Stimulated activated naive B cell treated with anti-CD40 and anti-IgM and Interleukin-4, amounts not matched to agents 10 μg/mL and 1 μg/mL and 100 μg/mL, for 72 hours (primary cell): ENCODE measurements at regions not wholly inside any gene's neighbourhood (a gene's known extent, or its start where the extent isn't known, plus 50 kb on each side); places are given as distances from the start of the nearest gene placed in this dataset.
"Not testable (repeated sequence)": the region's sequence is repeated elsewhere in the genome, so short reads cannot be mapped to it uniquely, and the experiment has no call there.

Source experiments
- ATAC-seq, 2 donors: fragments of 150-1000 bp; cut with Tn5 transposase; replicated peaks; 2 replicates each; pipeline ENCODE4 v1.10.0; 2021; ENCODE audit warnings: moderate library complexity in 1 of 2
- DNase-seq: peaks from one replicate; pipeline ENCODE4 v3.0.0; 2021
- H3K27ac Mint-ChIP-seq: one replicate; pipeline ENCODE4 v1.8.0; 2022; ENCODE audit warnings: mild to moderate bottlenecking, mixed read lengths
- H3K27me3 Mint-ChIP-seq, 2 donors: one replicate each; pipeline ENCODE4 v1.8.0; 2022; ENCODE audit warnings: mixed read lengths in 2 of 2
- H3K36me3 Mint-ChIP-seq, 2 donors: one replicate each; pipeline ENCODE4 v1.8.0; 2022; ENCODE audit warnings: mixed read lengths in 2 of 2, mild to moderate bottlenecking in 1 of 2
- H3K4me1 Mint-ChIP-seq, 2 donors: one replicate each; pipeline ENCODE4 v1.8.0; 2022; ENCODE audit warnings: mixed read lengths in 2 of 2, mild to moderate bottlenecking in 1 of 2
- H3K4me3 Mint-ChIP-seq, 2 donors: one replicate each; pipeline ENCODE4 v1.8.0; 2022; ENCODE audit warnings: mild to moderate bottlenecking in 2 of 2, mixed read lengths in 2 of 2, moderate library complexity in 1 of 2
- H3K9me3 Mint-ChIP-seq, 2 donors: one replicate each; pipeline ENCODE4 v1.8.0; 2022; ENCODE audit warnings: mixed read lengths in 2 of 2, mild to moderate bottlenecking in 1 of 2

DNA sequence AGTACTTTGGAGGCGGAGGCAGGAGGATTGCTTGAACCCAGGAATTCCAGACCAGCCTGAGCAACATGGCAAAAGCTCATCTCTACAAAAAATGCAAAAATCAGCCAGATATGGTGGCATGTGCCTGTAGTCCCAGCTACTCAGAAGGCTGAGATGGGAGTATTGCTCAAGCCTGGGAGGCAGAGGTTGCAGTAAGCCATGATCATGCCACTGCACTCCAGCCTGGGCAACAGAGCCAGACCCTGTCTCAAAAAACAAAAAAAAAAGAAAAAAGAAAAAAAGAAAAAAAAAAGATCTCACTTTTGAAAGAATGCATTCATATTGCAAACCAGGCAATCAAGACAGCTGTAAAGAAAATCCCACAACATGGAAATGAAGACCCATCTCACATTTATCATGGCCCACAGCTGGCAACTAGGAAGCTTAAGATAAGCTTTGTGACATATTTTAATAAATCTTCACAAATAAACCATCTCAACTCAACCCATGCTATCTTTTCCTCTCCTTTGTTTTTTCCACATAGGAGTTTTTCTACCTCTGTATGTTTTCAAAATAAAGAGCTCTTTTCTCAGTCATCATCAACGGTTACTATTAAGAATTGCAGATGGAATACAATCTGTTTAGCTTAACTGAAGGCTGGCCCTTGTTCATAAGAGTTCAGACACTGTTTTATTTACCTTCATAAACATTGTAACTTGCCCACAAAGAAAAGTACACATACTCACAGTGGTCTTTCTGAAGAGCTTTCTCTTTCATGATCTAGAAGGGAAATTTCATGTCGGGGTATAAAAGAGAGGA, 137.0 kb downstream of the MREG start:
- ATAC-seq: no peak
- Mint-ChIP-seq H3K27ac (no peak overlapping the region), H3K27me3 (peaks cover 14 to 19% of the 10 kb centered on the region in 2 donors), H3K4me3 (no peak overlapping the region), H3K36me3 (no peaks in the 10 kb centered on the region), H3K4me1 (no peaks in the 10 kb centered on the region), H3K9me3 (peaks cover 0 to 3% of the 10 kb centered on the region in 2 donors)
- no peak for DNase-seq

GRCh38 chr2:215874418-215874817, 138.9 kb downstream of the MREG start:
- H3K27me3 Mint-ChIP-seq: peaks cover 13 to 19% of the 10 kb centered on the region in 2 donors
- no peak overlapping the region for H3K4me3 Mint-ChIP-seq
- H3K36me3 Mint-ChIP-seq: no peaks in the 10 kb centered on the region
- ATAC-seq (no peak), DNase-seq (no peak)
- H3K4me1 Mint-ChIP-seq: no peaks in the 10 kb centered on the region
- H3K27ac Mint-ChIP-seq: no peak overlapping the region
- peaks cover 0 to 3% of the 10 kb centered on the region in 2 donors for H3K9me3 Mint-ChIP-seq

DNA sequence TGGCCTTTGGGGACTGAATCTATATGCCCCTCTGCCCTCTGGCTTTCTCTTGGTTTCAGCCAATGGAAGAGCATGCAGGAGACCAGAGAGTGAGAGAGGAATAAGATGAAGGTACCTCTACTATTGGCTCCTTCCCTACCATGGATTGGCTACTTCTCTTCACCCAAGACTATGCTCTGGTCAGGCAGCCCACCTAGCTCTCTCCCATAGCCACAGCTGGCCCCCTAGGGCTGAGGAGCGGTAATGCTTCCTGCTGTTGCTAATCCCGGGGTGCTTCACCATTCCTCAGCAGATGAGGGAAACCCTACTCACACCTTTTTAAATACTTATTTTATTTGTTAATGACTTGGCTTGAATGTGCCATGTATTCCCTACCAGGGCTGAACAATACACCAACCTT, 142.4 kb downstream of the MREG start:
- Mint-ChIP-seq H3K9me3 (no peaks in the 10 kb centered on the region), H3K4me1 (no peaks in the 10 kb centered on the region), H3K27me3 (peaks cover 15 to 19% of the 10 kb centered on the region in 2 donors), H3K4me3 (no peak overlapping the region), H3K27ac (no peak overlapping the region), H3K36me3 (no peaks in the 10 kb centered on the region)
- ATAC-seq (peak in 1 of 2 donors; percentile 31), DNase-seq (no peak)

DNA sequence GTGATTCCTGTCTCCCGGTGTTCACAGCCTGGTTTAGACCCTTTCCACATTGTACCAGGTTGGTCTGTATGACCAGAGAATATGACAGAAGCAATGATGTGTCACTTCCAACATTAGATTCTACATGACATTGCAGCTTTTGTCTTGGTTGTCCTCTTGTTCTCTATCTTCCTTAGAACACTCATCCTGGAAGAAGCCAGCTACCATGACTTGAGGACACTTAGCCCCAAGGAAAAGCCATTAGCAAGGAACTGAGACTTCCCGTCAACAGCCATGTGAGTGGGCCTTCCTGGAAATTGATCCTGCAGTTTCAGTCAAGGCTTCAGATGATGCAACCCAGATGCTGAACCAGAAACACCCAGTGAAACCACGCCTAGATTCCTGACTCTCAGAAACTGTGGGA, 143.3 kb downstream of the MREG start:
- Mint-ChIP-seq H3K36me3 (no peaks in the 10 kb centered on the region), H3K9me3 (no peaks in the 10 kb centered on the region), H3K4me3 (no peak overlapping the region), H3K4me1 (no peaks in the 10 kb centered on the region), H3K27me3 (peaks cover 14 to 18% of the 10 kb centered on the region in 2 donors), H3K27ac (no peak overlapping the region)
- ATAC-seq (no peak), DNase-seq (no peak)

DNA sequence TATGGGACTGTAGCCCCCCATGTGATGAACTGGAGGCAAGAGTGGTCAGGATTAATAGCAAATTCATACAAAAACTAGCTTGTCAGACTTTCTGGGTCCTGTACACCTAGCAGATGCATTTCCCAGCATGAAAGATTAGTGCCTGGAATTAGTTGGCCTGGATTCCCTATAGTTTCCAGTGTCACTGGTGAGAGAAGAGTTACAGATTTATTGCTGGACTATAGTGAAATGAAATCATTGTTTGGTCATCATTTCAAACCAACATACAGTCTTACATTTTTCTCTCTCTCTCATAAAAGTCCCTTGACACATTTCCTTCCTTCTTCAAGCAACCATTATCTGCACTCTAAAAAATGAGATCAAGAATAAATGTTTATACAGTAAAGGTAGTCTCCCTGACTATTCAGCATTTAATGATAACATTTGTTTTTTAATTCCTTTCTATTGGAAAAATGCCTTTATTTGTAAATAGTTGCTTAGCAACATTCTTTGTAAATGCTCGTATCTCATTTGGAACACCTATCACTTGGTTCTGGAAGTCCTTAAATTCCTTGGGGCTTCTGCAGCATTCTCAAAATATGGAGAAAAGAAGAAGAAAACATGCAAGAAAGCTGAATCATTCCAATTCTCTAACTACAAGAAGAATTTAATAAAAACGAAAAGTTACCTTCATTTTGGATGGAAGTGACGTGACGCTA, 144.4 kb downstream of the MREG start:
- H3K4me3 Mint-ChIP-seq: no peak overlapping the region
- DNase-seq: no peak
- H3K36me3 Mint-ChIP-seq: no peaks in the 10 kb centered on the region
- ATAC-seq: no peak
- no peak overlapping the region for H3K27ac Mint-ChIP-seq
- H3K9me3 Mint-ChIP-seq: no peaks in the 10 kb centered on the region
- peaks cover 18 to 22% of the 10 kb centered on the region in 2 donors for H3K27me3 Mint-ChIP-seq
- H3K4me1 Mint-ChIP-seq: no peaks in the 10 kb centered on the region

DNA sequence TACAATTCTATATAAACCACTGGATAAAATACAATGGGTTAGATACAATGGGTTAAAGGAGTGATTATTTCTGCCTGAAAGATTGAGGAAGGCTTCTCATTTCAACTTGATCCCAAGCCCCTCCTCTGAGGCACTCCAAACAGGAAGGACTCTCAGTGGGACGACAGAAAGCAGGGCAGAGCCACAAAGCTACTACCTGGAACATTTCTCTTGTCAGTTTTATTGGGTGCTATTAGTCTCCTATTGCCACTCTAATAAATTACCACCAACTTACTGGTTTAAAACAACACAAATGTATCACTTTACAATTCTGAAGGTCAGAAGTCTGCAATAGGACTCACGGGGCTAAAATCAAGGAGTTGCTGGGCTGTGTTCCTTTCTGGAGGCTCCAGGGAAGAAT, 146.7 kb downstream of the MREG start:
- Mint-ChIP-seq H3K9me3 (no peaks in the 10 kb centered on the region), H3K27ac (no peak overlapping the region), H3K36me3 (no peaks in the 10 kb centered on the region), H3K27me3 (peaks cover 14 to 16% of the 10 kb centered on the region in 2 donors), H3K4me3 (no peak overlapping the region), H3K4me1 (no peaks in the 10 kb centered on the region)
- no peak for DNase-seq
- no peak for ATAC-seq

DNA sequence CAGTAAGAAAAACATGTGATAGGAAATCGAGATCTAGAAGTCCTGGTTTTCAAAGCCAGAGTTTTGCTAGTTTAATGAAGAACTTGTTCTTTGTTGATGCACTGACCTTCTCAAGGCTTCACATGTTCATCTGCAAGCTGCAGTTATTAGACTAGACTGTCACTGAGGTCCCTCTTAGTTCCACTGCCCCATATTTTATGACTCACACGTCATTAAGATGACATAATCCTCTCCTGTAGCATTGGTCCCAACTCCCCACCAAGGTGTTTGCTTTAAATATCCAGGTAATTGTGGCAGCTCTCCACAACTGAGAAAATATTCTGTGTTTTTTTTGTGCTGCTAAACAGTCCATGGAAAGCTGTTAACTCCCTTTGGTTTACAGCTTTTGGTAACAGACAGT, 149.7 kb downstream of the MREG start:
- Mint-ChIP-seq H3K27ac (no peak overlapping the region), H3K27me3 (peaks cover 15 to 22% of the 10 kb centered on the region in 2 donors), H3K9me3 (no peaks in the 10 kb centered on the region), H3K4me3 (no peak overlapping the region), H3K36me3 (no peaks in the 10 kb centered on the region), H3K4me1 (no peaks in the 10 kb centered on the region)
- no peak for ATAC-seq
- no peak for DNase-seq

DNA sequence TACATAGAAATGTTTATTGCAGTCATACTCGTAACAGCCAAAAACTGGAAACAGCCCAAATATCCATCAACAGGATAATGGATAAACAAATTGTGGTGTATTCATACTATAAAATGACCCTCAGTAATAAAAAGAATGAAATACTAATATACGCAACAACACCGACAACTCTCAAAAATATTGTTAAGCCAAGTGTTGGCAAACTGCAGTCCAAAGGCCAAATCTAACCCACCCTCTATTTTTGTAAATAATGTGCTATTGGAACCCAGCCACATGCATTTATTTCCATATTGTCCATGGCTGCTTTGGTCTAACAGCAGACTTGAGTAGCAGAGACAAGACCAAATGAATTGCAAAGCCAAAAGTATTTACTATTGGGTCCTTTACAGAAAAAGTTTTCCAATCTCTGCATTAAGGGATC, 151.0 kb downstream of the MREG start:
- H3K27me3 Mint-ChIP-seq: peaks cover 14 to 22% of the 10 kb centered on the region in 2 donors
- no peaks in the 10 kb centered on the region for H3K36me3 Mint-ChIP-seq
- no peak overlapping the region for H3K27ac Mint-ChIP-seq
- no peaks in the 10 kb centered on the region for H3K4me1 Mint-ChIP-seq
- H3K9me3 Mint-ChIP-seq: no peaks in the 10 kb centered on the region
- DNase-seq: no peak
- H3K4me3 Mint-ChIP-seq: no peak overlapping the region
- ATAC-seq: no peak

DNA sequence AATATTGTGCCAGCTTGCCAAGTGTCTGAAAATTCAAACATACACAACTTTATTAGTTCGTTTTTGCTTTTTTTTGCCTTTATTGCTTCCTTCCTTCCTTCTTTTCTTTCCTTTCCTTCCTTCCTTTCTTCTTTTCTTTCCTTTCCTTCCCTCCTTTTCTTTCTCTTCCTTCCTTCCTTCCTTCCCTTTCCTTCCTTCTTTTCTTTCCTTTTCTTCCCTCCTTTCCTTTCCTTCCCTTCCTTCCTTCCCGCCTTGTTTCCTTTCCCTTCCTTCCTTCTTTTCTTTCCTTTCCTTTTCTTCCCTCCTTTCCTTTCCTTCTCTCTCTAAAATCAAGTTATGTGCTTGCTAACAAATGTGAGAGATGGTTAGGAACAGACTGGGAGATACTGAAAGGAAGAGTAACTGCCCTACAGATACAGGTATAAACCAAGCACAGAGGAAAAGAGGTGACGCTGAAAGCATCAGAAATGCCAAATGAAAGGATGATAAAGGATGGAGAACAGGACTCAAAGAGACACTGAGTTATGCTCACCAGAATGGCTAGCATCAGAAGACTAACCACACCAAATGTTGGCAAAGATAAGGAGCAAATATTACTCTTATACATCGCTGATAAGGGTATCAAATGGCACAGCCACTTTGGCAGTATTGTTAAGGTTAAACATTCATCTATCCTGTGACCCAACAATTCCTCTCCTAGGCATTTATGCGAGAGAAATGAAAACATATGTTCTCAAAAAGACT, 151.6 kb downstream of the MREG start:
- no peak for ATAC-seq
- Mint-ChIP-seq H3K27me3 (peaks cover 13 to 22% of the 10 kb centered on the region in 2 donors), H3K36me3 (no peaks in the 10 kb centered on the region), H3K9me3 (no peaks in the 10 kb centered on the region), H3K4me1 (no peaks in the 10 kb centered on the region), H3K4me3 (no peak overlapping the region), H3K27ac (no peak overlapping the region)
- no peak for DNase-seq

GRCh38 chr2:215856080-215856479, 157.3 kb downstream of the MREG start:
- DNase-seq (no peak), ATAC-seq (no peak)
- H3K36me3 Mint-ChIP-seq: peaks cover 0 to 3% of the 10 kb centered on the region in 2 donors
- no peak overlapping the region for H3K4me3 Mint-ChIP-seq
- H3K27me3 Mint-ChIP-seq: peaks cover 6 to 9% of the 10 kb centered on the region in 2 donors
- H3K9me3 Mint-ChIP-seq: peaks cover 0 to 5% of the 10 kb centered on the region in 2 donors
- H3K4me1 Mint-ChIP-seq: no peaks in the 10 kb centered on the region
- no peak overlapping the region for H3K27ac Mint-ChIP-seq

GRCh38 chr2:215855308-215855707, 158.0 kb downstream of the MREG start:
- H3K27ac Mint-ChIP-seq, H3K9me3 Mint-ChIP-seq, H3K4me3 Mint-ChIP-seq, ATAC-seq, H3K4me1 Mint-ChIP-seq, H3K27me3 Mint-ChIP-seq, H3K36me3 Mint-ChIP-seq, DNase-seq: not testable (repeated sequence)

- ATAC-seq (no peak), DNase-seq (no peak)
- Mint-ChIP-seq H3K27me3 (peaks cover 0 to 12% of the 10 kb centered on the region in 2 donors), H3K4me3 (no peak overlapping the region), H3K4me1 (no peaks in the 10 kb centered on the region), H3K9me3 (peaks cover 0 to 5% of the 10 kb centered on the region in 2 donors), H3K36me3 (peaks cover 0 to 3% of the 10 kb centered on the region in 2 donors), H3K27ac (no peak overlapping the region)
Observed at GRCh38 chr2:215854008-215854407, 159.3 kb downstream of the MREG start.

DNA sequence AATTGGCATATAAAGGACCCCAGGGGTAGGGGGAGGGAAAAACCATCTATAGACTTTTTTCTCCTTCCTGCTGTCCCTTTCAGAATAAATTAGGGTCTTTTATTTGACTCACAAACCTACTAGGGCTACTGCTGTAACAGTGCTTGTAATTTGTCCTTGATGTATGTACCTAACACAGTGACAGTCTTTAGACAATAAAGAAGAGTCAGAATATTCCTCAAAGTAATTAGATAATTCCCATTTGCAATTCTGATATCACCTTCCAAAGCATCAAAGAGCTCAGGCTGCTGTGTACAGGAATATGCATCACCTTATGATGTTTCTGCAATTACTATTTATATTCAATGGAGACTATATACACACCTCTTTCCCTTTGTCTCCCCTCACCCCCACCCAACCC, 161.7 kb downstream of the MREG start:
- Mint-ChIP-seq H3K36me3 (peaks cover 0 to 3% of the 10 kb centered on the region in 2 donors), H3K4me3 (no peak overlapping the region), H3K9me3 (peaks cover 0 to 5% of the 10 kb centered on the region in 2 donors), H3K4me1 (no peaks in the 10 kb centered on the region), H3K27ac (no peak overlapping the region), H3K27me3 (peaks cover 0 to 7% of the 10 kb centered on the region in 2 donors)
- ATAC-seq: no peak
- DNase-seq: no peak

DNA sequence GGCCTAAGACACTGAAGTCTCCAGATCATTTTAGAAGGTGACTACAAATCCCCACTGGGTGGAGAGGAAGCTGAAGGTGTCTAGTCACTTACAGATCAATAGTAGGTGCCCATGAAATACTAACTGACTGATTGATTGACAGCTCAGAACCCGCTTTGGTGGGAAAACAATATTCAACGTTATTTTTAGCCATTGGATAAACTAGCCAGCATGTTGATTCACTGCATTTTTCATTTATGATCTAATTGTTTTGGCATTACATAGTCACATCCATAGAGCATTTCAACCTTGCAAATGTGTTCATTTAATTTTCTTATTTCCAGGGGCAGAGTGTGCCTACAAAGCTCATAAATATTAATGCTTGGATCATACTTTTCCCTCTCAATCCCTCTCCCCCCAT, 162.3 kb downstream of the MREG start:
- H3K36me3 Mint-ChIP-seq: peaks cover 0 to 3% of the 10 kb centered on the region in 2 donors
- H3K27ac Mint-ChIP-seq: no peak overlapping the region
- DNase-seq (no peak), ATAC-seq (no peak)
- H3K27me3 Mint-ChIP-seq: peaks cover 0 to 7% of the 10 kb centered on the region in 2 donors
- H3K9me3 Mint-ChIP-seq: peaks cover 0 to 5% of the 10 kb centered on the region in 2 donors
- H3K4me3 Mint-ChIP-seq: no peak overlapping the region
- peaks cover 0 to 3% of the 10 kb centered on the region in 2 donors for H3K4me1 Mint-ChIP-seq
